ENCODE measurements at regions not wholly inside any gene's neighbourhood (a gene's known extent, or its start where the extent isn't known, plus 50 kb on each side); places are given as distances from the start of the nearest gene placed in this dataset.
A peak's percentile ranks its signal among the peaks of the same experiment; 100 is the strongest.

DNA sequence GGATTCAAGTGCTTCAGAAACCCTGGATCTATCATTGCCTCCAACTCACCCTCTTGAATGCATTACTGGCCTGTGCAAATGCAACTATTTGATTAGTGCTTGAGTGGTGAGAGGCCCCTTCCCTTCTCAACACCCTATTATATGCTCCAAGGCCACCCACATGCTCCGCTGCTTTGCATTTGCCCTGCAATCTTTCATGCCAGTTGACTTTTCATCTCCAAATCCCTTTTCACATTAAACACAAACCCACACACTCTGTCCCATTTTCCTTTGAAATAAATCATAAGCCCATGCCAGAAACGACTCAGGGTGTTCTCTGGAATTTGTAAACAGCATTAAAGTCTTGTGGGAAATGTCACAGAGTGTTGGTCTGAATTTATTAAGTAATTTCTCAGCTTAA is 78.9 kb upstream of the CTTNBP2NL start:
- Histone ChIP-seq H3K4me3 (replicated peaks in 1 of 4; ENCODE audit: control extremely low read depth in 1 of 4, insufficient read depth in 1 of 4, low read depth in 3 of 4, low read length in 4 of 4) (no peak overlapping the region), H3K27ac (ENCODE audit: insufficient read depth, low read length) (no peak overlapping the region), H2AFZ (ENCODE audit: low read length) (no peak overlapping the region), H3K79me2 (ENCODE audit: control insufficient read depth, insufficient read depth, low read length) (no peaks in the 10 kb centered on the region), H3K4me1 (ENCODE audit: control insufficient read depth, extremely low read depth, insufficient read depth, low read length) (no peaks in the 10 kb centered on the region), H3K27me3 (ENCODE audit: control insufficient read depth, insufficient read depth, low read length) (peaks cover 7% of the 10 kb centered on the region), H3K4me2 (ENCODE audit: extremely low read depth, insufficient read depth, low read length) (no peak overlapping the region), H3K36me3 (ENCODE audit: control insufficient read depth, insufficient read depth, low read length) (no peaks in the 10 kb centered on the region), H3K9ac (ENCODE audit: insufficient read depth, low read length) (no peak overlapping the region), H3K9me3 (ENCODE audit: control insufficient read depth, insufficient read depth, low read depth, low read length) (no peaks in the 10 kb centered on the region), H4K20me1 (ENCODE audit: control insufficient read depth, extremely low read depth, insufficient read depth, low read length) (no peaks in the 10 kb centered on the region)
- no peak for TF ChIP-seq EZH2 (IDR thresholded peaks at IDR 0.05; ENCODE audit: low read length, missing control alignments)
- TF ChIP-seq, protein P1, sequence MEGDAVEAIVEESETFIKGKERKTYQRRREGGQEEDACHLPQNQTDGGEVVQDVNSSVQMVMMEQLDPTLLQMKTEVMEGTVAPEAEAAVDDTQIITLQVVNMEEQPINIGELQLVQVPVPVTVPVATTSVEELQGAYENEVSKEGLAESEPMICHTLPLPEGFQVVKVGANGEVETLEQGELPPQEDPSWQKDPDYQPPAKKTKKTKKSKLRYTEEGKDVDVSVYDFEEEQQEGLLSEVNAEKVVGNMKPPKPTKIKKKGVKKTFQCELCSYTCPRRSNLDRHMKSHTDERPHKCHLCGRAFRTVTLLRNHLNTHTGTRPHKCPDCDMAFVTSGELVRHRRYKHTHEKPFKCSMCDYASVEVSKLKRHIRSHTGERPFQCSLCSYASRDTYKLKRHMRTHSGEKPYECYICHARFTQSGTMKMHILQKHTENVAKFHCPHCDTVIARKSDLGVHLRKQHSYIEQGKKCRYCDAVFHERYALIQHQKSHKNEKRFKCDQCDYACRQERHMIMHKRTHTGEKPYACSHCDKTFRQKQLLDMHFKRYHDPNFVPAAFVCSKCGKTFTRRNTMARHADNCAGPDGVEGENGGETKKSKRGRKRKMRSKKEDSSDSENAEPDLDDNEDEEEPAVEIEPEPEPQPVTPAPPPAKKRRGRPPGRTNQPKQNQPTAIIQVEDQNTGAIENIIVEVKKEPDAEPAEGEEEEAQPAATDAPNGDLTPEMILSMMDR (conservative IDR thresholded peaks at IDR 0.05 in 1 of 2, IDR thresholded peaks at IDR 0.05 in 1 of 2; ENCODE audit: low read depth in 1 of 2, low read length in 2 of 2), result no peak
- peak in 1 of 2 donors; percentile 44 for DNase-seq (ENCODE audit: low read depth in 2 of 2)

DNA sequence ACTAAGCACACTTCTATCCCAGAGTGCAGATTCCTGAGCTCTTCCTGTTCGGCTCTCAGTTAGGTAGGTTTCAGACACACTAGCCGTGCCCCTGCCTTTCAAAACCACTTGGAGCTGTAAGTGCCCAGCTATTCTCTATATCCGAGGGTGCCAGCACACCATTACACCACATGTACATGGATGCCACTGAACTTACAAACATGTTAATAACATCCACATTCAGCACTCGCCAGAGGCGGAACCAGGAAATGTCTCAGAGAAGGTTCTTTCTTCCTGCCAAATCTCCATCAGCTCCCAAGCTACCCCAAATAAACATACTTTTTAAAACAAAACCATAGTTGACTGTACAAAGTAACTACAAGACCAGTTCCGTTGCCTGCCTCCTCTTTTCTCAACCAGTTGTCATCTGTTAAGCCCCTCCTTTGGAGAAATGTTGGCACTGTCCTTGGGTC is 78.4 kb upstream of the CTTNBP2NL start:
- Histone ChIP-seq H3K9me3 (ENCODE audit: control insufficient read depth, insufficient read depth, low read depth, low read length) (no peaks in the 10 kb centered on the region), H3K79me2 (ENCODE audit: control insufficient read depth, insufficient read depth, low read length) (no peaks in the 10 kb centered on the region), H3K4me1 (ENCODE audit: control insufficient read depth, extremely low read depth, insufficient read depth, low read length) (no peaks in the 10 kb centered on the region), H3K4me3 (replicated peaks in 1 of 4; ENCODE audit: control extremely low read depth in 1 of 4, insufficient read depth in 1 of 4, low read depth in 3 of 4, low read length in 4 of 4) (no peak overlapping the region), H3K27me3 (ENCODE audit: control insufficient read depth, insufficient read depth, low read length) (peaks cover 7% of the 10 kb centered on the region), H3K9ac (ENCODE audit: insufficient read depth, low read length) (no peak overlapping the region), H4K20me1 (ENCODE audit: control insufficient read depth, extremely low read depth, insufficient read depth, low read length) (no peaks in the 10 kb centered on the region), H3K4me2 (ENCODE audit: extremely low read depth, insufficient read depth, low read length) (peak overlapping the region; percentile 23), H3K36me3 (ENCODE audit: control insufficient read depth, insufficient read depth, low read length) (no peaks in the 10 kb centered on the region), H2AFZ (ENCODE audit: low read length) (no peak overlapping the region), H3K27ac (ENCODE audit: insufficient read depth, low read length) (no peak overlapping the region)
- no peak for TF ChIP-seq EZH2 (IDR thresholded peaks at IDR 0.05; ENCODE audit: low read length, missing control alignments)
- TF ChIP-seq, protein P1 (conservative IDR thresholded peaks at IDR 0.05 in 1 of 2, IDR thresholded peaks at IDR 0.05 in 1 of 2; ENCODE audit: low read depth in 1 of 2, low read length in 2 of 2), result no peak
- peak in 1 of 2 donors; percentile 19 for DNase-seq (ENCODE audit: low read depth in 2 of 2)

DNA sequence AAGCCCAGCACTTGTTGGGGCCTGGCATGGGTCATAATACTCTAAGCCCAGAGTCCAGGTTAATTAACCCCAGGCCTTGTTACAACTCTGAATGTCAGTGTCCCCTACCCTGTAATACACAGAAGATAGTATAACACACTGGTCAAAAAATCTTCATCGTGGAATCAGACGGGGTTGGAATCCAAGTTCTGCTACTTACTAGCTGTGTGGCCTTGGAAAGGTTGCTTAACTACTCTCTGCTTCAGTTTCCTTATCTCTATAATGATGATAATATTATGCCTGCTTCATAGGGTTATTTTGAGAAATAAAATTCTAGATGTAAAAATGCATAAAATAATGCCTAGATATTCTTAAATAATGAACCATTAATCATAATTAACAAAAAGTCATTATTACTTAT is 77.8 kb upstream of the CTTNBP2NL start:
- Histone ChIP-seq H3K79me2 (ENCODE audit: control insufficient read depth, insufficient read depth, low read length) (no peaks in the 10 kb centered on the region), H4K20me1 (ENCODE audit: control insufficient read depth, extremely low read depth, insufficient read depth, low read length) (no peaks in the 10 kb centered on the region), H3K9me3 (ENCODE audit: control insufficient read depth, insufficient read depth, low read depth, low read length) (no peaks in the 10 kb centered on the region), H3K4me2 (ENCODE audit: extremely low read depth, insufficient read depth, low read length) (no peak overlapping the region), H3K4me1 (ENCODE audit: control insufficient read depth, extremely low read depth, insufficient read depth, low read length) (no peaks in the 10 kb centered on the region), H3K27ac (ENCODE audit: insufficient read depth, low read length) (no peak overlapping the region), H3K9ac (ENCODE audit: insufficient read depth, low read length) (no peak overlapping the region), H3K27me3 (ENCODE audit: control insufficient read depth, insufficient read depth, low read length) (peaks cover 7% of the 10 kb centered on the region), H2AFZ (ENCODE audit: low read length) (no peak overlapping the region), H3K4me3 (replicated peaks in 1 of 4; ENCODE audit: control extremely low read depth in 1 of 4, insufficient read depth in 1 of 4, low read depth in 3 of 4, low read length in 4 of 4) (no peak overlapping the region), H3K36me3 (ENCODE audit: control insufficient read depth, insufficient read depth, low read length) (no peaks in the 10 kb centered on the region)
- no peak for DNase-seq (ENCODE audit: low read depth in 2 of 2)
- TF ChIP-seq EZH2 (IDR thresholded peaks at IDR 0.05; ENCODE audit: low read length, missing control alignments), result no peak
- TF ChIP-seq, protein P1 (conservative IDR thresholded peaks at IDR 0.05 in 1 of 2, IDR thresholded peaks at IDR 0.05 in 1 of 2; ENCODE audit: low read depth in 1 of 2, low read length in 2 of 2), result no peak

All from fibroblast of lung (primary cell).